DND-41 (cell line): ENCODE measurements at regions not wholly inside any gene's neighbourhood (a gene's known extent, or its start where the extent isn't known, plus 50 kb on each side); places are given as distances from the start of the nearest gene placed in this dataset.

ENCODE experiments used
- ATAC-seq: fragments of 200-7000 bp; cut with Tn5 transposase; 3 replicates; pipeline ENCODE4 v1.9.1; 2021; ENCODE audit warnings: low read depth; ENCODE audit not compliant: insufficient read depth
- DNase-seq: peaks from one replicate; pipeline ENCODE4 v3.0.0-alpha.2; 2020
- H2AFZ ChIP-seq: 2 replicates; pipeline ENCODE4 v1.6.0; 2012; ENCODE audit warnings: low read depth, low read length
- H3K27ac ChIP-seq: 2 replicates; pipeline ENCODE4 v1.5.1; 2012; ENCODE audit warnings: low read length, inconsistent platforms
- H3K27me3 ChIP-seq: fragments of 200-600 bp; sonication (generic); 2 replicates; pipeline ENCODE4 v1.6.0; 2012; ENCODE audit warnings: low read length, mild to moderate bottlenecking, inconsistent platforms; ENCODE audit not compliant: insufficient read depth, poor library complexity
- H3K36me3 ChIP-seq: 2 replicates; pipeline ENCODE4 v1.5.1; 2012; ENCODE audit warnings: low read length, inconsistent platforms; ENCODE audit not compliant: insufficient read depth
- H3K4me1 ChIP-seq: 2 replicates; pipeline ENCODE4 v1.5.1; 2012; ENCODE audit warnings: mild to moderate bottlenecking, low read length; ENCODE audit not compliant: insufficient read depth
- H3K4me2 ChIP-seq: 2 replicates; pipeline ENCODE4 v1.6.0; 2012; ENCODE audit warnings: mild to moderate bottlenecking, moderate library complexity, low read length, inconsistent platforms; ENCODE audit not compliant: insufficient read depth
- H3K4me3 ChIP-seq, 2 experiments: fragments of 200-600 bp in 1 of 2; shearing (Covaris generic) in 1 of 2; 2 replicates each; pipeline ENCODE4 v1.5.1; 2012 to 2016; ENCODE audit warnings: inconsistent platforms in 2 of 2, low read length in 2 of 2, mild to moderate bottlenecking in 2 of 2, low read depth in 1 of 2, moderate library complexity in 1 of 2
- H3K79me2 ChIP-seq: 2 replicates; pipeline ENCODE4 v1.6.0; 2012; ENCODE audit warnings: low read length, inconsistent platforms; ENCODE audit not compliant: insufficient read depth
- H3K9ac ChIP-seq: 2 replicates; pipeline ENCODE4 v1.6.0; 2012; ENCODE audit warnings: low read depth, mild to moderate bottlenecking, inconsistent platforms, low read length, moderate library complexity
- H3K9me3 ChIP-seq: 2 replicates; pipeline ENCODE4 v1.5.1; 2012; ENCODE audit warnings: low read length, moderate library complexity, mild to moderate bottlenecking, inconsistent platforms; ENCODE audit not compliant: insufficient read depth, severe bottlenecking
- H4K20me1 ChIP-seq: 2 replicates; pipeline ENCODE4 v1.6.0; 2012; ENCODE audit warnings: low read length; ENCODE audit not compliant: insufficient read depth
- EZH2 ChIP-seq: IDR thresholded peaks from 3 replicates; pipeline ENCODE4 v1.6.1; 2012; ENCODE audit warnings: borderline replicate concordance, low read depth, mild to moderate bottlenecking, moderate library complexity, low read length, inconsistent platforms; ENCODE audit not compliant: severe bottlenecking
- TF ChIP-seq, protein P1 (sequence below): IDR thresholded peaks from 2 replicates; pipeline ENCODE4 v1.5.1; 2012; ENCODE audit warnings: borderline replicate concordance, low read length, moderate library complexity, mild to moderate bottlenecking; ENCODE audit not compliant: poor library complexity, severe bottlenecking; ENCODE audit errors: extremely low read depth

GRCh38 chr16:64545768-64546167 lies 576.1 kb downstream of the CDH11 start:
- DNase-seq (no peak), ATAC-seq (no peak)
- Histone ChIP-seq H3K9me3 (no peaks in the 10 kb centered on the region), H2AFZ (no peak overlapping the region), H3K4me1 (no peaks in the 10 kb centered on the region), H3K79me2 (no peaks in the 10 kb centered on the region), H3K36me3 (no peaks in the 10 kb centered on the region), H3K4me2 (no peak overlapping the region), H3K9ac (no peak overlapping the region), H4K20me1 (no peaks in the 10 kb centered on the region), H3K27me3 (no peaks in the 10 kb centered on the region), H3K27ac (no peak overlapping the region), H3K4me3 (no peak overlapping the region)
- TF ChIP-seq, protein P1, sequence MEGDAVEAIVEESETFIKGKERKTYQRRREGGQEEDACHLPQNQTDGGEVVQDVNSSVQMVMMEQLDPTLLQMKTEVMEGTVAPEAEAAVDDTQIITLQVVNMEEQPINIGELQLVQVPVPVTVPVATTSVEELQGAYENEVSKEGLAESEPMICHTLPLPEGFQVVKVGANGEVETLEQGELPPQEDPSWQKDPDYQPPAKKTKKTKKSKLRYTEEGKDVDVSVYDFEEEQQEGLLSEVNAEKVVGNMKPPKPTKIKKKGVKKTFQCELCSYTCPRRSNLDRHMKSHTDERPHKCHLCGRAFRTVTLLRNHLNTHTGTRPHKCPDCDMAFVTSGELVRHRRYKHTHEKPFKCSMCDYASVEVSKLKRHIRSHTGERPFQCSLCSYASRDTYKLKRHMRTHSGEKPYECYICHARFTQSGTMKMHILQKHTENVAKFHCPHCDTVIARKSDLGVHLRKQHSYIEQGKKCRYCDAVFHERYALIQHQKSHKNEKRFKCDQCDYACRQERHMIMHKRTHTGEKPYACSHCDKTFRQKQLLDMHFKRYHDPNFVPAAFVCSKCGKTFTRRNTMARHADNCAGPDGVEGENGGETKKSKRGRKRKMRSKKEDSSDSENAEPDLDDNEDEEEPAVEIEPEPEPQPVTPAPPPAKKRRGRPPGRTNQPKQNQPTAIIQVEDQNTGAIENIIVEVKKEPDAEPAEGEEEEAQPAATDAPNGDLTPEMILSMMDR: no peak
- no peak for TF ChIP-seq EZH2

DNA sequence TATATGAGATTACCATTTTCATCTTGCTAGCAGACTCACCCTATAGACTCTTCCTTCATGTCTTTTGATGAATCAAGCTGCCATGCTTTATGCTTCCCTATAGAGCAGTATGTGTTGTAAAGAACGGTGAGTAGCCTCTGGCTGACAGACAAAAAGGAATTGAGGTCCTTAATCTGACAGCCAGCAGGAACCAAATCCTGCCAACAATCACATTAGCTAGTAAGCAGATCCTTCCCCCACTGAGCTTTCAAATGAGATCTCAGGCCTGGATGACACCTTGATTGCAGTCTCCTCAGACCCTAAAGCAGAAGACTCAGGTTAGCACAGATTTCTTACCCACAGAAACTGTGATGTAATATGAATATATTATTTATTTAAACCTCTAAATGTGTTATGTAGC lies 577.0 kb downstream of the CDH11 start:
- no peaks in the 10 kb centered on the region for H3K4me1 ChIP-seq
- no peaks in the 10 kb centered on the region for H4K20me1 ChIP-seq
- no peak for DNase-seq
- H3K79me2 ChIP-seq: no peaks in the 10 kb centered on the region
- H3K27me3 ChIP-seq: no peaks in the 10 kb centered on the region
- H3K9me3 ChIP-seq: no peaks in the 10 kb centered on the region
- no peak for TF ChIP-seq EZH2
- TF ChIP-seq, protein P1: no peak
- H3K4me3 ChIP-seq: no peak overlapping the region
- no peak overlapping the region for H3K9ac ChIP-seq
- H2AFZ ChIP-seq: no peak overlapping the region
- no peak for ATAC-seq
- no peak overlapping the region for H3K27ac ChIP-seq
- H3K4me2 ChIP-seq: no peak overlapping the region
- H3K36me3 ChIP-seq: no peaks in the 10 kb centered on the region

GRCh38 chr16:64543441-64543840 lies 578.4 kb downstream of the CDH11 start:
- TF ChIP-seq, protein P1: no peak
- no peak for TF ChIP-seq EZH2
- Histone ChIP-seq H3K4me3 (no peak overlapping the region), H3K27me3 (no peaks in the 10 kb centered on the region), H4K20me1 (no peaks in the 10 kb centered on the region), H3K9ac (no peak overlapping the region), H3K4me2 (no peak overlapping the region), H3K36me3 (no peaks in the 10 kb centered on the region), H3K9me3 (no peaks in the 10 kb centered on the region), H2AFZ (no peak overlapping the region), H3K27ac (no peak overlapping the region), H3K79me2 (no peaks in the 10 kb centered on the region), H3K4me1 (no peaks in the 10 kb centered on the region)
- ATAC-seq: no peak
- no peak for DNase-seq

GRCh38 chr16:64543031-64543430 lies 578.8 kb downstream of the CDH11 start:
- no peak overlapping the region for H3K9ac ChIP-seq
- no peaks in the 10 kb centered on the region for H3K36me3 ChIP-seq
- TF ChIP-seq, protein P1: no peak
- no peak for TF ChIP-seq EZH2
- no peak for ATAC-seq
- no peaks in the 10 kb centered on the region for H3K9me3 ChIP-seq
- no peak for DNase-seq
- no peak overlapping the region for H3K4me3 ChIP-seq
- H3K4me2 ChIP-seq: no peak overlapping the region
- H3K27me3 ChIP-seq: no peaks in the 10 kb centered on the region
- no peak overlapping the region for H3K27ac ChIP-seq
- H3K79me2 ChIP-seq: no peaks in the 10 kb centered on the region
- no peaks in the 10 kb centered on the region for H4K20me1 ChIP-seq
- H2AFZ ChIP-seq: no peak overlapping the region
- no peaks in the 10 kb centered on the region for H3K4me1 ChIP-seq
